B cell (primary cell): ENCODE measurements at regions not wholly inside any gene's neighbourhood (a gene's known extent, or its start where the extent isn't known, plus 50 kb on each side); places are given as distances from the start of the nearest gene placed in this dataset.

Source experiments
- EZH2 ChIP-seq: IDR thresholded peaks from 2 replicates; pipeline ENCODE4 v1.6.1; 2012; ENCODE audit warnings: borderline replicate concordance, low read depth, mild to moderate bottlenecking, moderate library complexity, low read length; ENCODE audit not compliant: insufficient read depth, poor library complexity, severe bottlenecking
- TF ChIP-seq, protein P1 (sequence below): fragments of 200-600 bp; IDR thresholded peaks from one replicate; pipeline ENCODE4 v1.8.0; 2022; ENCODE audit warnings: antibody characterized with exemption, mild to moderate bottlenecking

DNA sequence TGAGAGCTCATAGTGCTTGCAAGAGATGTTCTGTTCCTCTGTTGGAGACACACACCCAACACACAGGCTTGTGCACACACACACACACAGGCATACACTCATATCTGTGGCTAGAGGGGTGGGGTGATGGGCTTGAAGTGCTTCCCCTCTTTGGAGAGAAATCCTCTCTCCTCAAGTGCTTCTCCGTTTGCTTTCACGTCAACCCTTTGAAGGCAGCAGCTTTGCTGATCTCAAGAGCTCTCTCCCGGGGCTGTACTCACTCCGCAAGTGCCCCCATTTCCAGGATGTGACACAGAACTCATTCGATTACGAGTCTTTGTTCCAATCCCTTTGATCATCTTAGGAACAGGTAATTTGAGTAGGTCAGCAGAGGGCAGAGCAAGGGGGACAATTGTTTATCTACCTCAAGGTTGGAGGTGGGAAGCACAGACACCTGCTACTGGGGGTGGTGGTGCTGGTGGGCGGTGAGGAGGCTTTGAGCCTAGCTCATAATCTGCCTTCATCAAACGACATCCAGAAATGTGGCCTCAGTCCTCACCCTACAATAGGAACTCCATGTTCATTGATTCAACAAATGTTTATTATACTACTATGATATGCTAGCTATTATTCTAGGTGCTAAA is 529.8 kb upstream of the CADM1 start:
- no peak for TF ChIP-seq EZH2
- TF ChIP-seq, protein P1, sequence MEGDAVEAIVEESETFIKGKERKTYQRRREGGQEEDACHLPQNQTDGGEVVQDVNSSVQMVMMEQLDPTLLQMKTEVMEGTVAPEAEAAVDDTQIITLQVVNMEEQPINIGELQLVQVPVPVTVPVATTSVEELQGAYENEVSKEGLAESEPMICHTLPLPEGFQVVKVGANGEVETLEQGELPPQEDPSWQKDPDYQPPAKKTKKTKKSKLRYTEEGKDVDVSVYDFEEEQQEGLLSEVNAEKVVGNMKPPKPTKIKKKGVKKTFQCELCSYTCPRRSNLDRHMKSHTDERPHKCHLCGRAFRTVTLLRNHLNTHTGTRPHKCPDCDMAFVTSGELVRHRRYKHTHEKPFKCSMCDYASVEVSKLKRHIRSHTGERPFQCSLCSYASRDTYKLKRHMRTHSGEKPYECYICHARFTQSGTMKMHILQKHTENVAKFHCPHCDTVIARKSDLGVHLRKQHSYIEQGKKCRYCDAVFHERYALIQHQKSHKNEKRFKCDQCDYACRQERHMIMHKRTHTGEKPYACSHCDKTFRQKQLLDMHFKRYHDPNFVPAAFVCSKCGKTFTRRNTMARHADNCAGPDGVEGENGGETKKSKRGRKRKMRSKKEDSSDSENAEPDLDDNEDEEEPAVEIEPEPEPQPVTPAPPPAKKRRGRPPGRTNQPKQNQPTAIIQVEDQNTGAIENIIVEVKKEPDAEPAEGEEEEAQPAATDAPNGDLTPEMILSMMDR: no peak
